NCI-H2196 (cell line): ENCODE measurements at regions not wholly inside any gene's neighbourhood (a gene's known extent, or its start where the extent isn't known, plus 50 kb on each side); places are given as distances from the start of the nearest gene placed in this dataset.
"Not testable (repeated sequence)": the region's sequence is repeated elsewhere in the genome, so short reads cannot be mapped to it uniquely, and the experiment has no call there.

Experiments
- DNase-seq: peaks from one replicate; lab custom pipeline; 2025; ENCODE audit not compliant: unreplicated experiment; lab: John Stamatoyannopoulos, UW

DNA sequence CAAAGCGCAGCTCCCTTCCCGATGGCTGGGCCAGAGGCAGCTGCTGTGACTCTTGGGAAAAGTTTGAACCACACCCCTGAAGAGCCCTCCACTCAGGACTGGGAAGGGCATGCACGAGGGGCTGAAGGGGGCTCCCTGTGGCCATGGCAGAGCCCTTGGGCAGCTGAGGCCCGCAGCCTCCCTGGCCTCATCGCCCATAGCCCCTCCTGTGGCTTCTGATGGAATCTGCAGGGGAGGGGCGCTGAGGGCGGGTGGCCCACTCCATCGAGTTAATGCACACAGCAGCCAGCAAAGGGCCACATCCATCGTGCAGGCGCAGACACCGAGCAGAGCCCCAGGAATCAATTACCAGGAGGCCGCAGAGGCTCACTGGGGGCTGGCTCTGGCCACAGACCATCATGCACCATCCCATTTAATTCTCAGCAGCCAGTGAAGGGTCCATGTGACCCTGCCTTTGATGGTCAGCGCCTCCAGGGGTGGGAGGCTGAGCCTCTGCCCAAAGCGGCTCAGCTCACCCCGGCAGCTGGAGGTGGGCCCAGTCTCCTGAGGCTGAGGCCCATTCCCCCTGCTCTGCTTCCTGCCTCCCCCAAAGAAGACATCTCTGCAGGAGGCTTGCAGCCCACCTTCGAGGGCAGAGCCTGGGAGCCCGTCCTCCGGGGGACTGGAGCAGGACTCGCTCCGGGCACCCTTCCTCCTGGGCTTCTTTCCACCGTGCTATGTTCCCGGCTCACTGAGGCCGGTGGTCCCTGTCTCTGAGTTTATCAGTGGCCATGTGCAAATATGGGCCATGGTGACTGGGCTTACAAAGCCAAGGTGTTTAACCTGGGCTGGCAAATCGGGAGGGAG lies 1410.2 kb downstream of the BRD1 start:
- DNase-seq: no peak

DNA sequence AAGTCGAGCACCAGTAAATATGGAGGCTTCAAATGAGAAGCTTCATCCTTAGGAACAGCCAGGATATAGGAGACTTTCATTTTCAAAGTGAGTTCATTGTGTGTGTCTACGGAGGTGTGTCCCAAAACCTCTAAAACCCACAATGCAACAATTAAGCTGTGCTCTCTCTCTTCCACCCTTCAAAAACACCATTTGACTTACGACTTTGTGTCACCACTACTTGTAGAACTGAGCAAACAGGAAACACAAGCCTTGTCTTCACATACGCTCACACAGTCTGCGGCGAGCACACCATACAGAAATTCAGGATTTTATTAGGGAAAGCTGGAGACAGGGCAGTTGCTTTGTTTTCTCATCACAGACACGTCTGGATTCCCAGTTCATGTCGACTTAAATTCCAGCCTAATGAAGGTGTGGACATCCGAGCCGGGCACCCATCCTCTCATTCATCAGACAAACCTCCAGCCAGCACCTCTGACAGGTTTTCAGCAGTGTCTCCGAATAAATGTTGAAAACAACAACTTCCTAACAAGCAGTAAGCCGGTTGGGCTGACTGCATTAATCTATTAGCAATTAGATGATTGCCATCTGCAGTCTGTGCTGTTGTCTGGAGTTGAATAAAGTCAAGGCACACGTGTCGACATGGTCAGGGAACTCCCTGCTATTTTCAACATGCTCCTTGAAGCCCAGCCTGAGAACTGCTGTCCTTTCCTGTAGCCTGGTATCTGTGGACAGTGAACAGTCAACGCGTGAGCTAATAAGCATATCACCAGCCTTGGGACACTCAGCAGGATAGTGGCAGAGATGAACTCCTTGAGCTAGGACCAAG lies 1411.1 kb downstream of the BRD1 start:
- DNase-seq: no peak

DNA sequence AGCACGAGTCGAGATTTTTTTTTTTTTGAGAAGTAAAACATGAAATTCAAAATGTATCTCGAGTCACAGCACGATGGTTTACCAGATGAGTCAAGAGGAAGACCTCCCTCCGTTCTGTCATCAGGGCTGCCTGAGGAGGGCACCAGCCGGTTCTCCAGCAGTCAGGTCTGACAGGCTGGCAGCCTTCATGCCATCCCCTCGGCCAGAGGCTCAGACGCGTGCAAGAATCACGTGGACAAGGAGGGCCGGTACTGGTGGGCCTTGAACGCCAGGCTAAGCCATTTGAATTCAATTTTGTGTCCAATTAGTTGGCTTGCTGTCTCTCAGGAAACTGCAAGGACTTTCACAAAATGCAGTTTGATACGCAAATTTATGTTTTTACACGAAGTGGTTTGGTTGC lies 1412.2 kb downstream of the BRD1 start:
- no peak for DNase-seq

DNA sequence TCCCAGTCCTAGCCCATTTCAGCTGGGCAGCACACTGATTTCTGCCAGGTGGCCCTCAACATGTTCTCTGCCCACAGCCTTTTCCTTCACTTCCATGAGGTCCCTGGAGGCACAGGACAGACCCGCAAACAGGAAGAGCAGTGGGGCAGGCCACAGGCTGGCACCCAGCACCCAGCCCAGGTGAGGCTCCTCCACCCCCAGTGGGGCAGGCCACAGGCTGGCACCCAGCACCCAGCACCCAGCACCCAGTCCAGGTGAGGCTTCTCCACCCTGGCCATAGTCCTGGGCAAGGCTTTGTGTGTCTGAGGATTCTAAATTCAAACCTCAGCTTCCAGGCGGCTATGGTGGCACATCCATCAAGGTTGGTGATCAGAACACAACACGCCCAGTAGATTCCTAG lies 1413.0 kb downstream of the BRD1 start:
- no peak for DNase-seq

DNA sequence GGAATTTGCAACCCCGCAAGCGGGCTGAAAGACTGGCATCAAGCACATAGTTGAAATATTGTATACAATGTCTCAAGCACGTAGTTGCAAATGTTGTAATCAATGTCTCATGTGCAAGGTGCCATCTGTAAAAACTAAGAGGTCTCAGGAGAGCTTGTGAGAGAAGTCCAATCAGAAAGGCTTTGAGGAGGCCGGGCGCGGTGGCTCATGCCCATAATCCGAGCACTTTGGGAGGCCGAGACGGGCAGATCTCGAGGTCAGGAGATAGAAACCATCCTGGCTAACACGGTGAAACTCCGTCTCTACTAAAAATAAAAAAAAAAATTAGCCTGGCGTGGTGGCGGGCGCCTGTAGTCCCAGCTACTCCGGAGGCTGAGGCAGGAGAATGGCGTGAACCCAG lies 1414.7 kb downstream of the BRD1 start:
- DNase-seq: not testable (repeated sequence)

DNA sequence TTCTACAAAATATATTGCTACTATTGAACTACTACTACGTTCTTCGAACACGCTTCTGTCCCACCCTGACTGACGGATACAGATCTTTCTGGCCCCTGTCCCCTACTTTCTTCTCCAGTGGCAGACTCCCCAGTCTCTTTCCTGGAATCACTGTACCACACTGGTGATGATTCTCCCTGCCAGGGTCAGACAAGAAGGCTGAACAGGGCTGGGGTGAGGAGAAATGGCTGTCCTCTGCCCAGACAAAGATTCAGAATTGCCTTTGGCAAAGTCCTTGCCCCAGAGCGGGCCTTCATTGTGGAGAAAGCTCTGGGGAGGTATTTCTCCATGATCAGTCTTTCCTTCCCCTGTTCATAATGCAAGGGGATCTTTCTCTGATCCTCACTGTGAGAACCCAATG lies 1417.1 kb downstream of the BRD1 start:
- no peak for DNase-seq

DNA sequence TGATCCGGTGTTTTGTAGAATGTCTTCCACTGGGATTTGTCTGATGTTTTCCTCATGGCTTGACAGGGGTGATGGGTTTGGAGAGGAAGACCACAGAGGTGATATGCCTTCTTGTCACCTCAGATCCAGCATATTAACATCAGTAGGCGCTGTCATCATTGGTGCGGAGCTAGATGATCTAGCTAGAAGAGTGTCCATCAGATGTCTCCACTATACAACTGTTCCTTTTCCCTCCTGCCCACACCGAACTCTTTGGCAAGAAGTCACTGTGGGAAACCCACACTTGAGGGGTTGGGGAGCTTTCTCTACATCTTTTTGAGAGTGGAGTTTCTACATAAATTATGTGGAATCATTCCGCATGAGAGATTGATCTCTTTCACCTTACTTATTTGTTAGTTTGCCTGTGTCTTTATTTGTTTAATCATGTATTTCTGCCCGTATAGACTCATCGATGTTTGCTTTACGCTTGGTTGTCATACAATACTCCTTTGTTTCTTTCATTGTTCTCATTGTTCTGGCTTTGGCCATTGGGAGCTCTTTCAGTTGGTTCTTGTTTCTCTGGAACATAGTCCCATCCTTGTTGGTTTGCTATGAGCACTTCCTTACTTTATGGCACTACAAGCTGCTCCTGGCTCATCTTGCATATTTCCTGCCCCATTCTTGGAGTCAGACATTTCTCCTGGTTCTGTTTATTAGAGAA lies 1420.3 kb downstream of the BRD1 start:
- no peak for DNase-seq

DNA sequence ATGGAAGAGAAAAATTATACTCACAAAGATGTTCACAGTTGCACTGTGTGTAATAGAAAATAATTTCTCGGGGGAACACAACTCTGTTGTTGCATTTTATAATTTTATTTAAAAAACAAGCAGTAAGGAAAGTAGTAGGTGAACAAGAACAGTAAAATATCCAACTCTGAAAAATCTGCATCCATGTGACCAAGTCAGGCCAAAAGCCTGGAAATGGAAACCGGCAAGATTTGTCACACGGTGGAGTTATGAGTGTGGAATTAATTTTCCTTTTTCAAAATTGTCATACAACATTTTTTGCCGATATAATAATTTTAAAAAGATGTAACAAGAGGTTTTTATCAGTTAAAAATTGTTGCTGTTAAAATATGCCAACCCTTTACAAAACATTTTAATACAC lies 1421.5 kb downstream of the BRD1 start:
- no peak for DNase-seq

DNA sequence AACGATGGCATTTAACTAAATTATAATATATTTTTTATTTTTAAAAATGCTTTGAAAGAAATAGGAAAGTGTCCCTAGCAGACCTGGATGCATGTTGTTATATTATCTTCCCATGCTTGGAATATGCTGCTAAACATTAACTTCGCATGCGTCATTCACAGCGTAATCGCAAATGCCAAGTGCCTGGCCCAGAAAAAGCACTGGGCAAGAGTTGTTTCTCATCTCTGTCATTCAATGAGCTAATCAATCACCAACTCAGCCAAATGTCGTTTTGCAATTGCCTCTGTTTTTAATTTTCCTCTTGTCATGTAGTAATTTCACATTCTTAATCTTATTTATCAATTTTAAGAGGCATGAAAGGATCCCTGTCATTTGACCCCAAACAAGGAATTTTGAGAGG lies 1421.9 kb downstream of the BRD1 start:
- DNase-seq: no peak

DNA sequence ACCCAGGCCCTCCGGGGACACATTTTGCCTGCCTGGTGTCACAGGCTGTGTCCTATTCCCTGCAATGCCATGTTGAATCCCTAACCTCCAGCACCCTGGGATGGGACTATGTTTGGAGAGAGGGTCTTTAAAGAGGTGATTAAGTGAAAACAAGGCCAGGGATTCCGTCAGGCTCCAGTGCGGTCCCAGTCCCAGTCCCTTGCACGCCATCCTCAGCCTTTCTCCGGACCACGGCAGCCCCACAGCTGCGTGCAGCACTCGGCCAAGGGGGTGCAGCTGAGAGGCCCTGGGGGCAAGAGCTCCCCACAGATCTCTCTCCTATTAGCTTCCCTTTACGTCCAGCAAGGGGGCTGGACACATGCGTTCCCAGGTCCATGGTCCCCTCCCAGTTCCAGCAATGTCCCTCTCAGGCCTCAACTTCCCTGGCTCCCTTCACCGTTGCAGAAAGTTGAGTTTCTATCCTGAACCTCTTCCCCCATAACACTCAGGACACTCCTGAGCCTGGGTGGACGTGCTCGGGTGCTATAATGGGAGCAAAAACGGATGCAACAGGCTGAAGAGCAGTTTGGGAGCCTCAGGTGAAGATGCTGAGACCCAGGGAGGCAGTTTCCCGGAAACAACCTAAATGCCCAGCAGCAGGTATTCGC lies 1422.7 kb downstream of the BRD1 start:
- no peak for DNase-seq

DNA sequence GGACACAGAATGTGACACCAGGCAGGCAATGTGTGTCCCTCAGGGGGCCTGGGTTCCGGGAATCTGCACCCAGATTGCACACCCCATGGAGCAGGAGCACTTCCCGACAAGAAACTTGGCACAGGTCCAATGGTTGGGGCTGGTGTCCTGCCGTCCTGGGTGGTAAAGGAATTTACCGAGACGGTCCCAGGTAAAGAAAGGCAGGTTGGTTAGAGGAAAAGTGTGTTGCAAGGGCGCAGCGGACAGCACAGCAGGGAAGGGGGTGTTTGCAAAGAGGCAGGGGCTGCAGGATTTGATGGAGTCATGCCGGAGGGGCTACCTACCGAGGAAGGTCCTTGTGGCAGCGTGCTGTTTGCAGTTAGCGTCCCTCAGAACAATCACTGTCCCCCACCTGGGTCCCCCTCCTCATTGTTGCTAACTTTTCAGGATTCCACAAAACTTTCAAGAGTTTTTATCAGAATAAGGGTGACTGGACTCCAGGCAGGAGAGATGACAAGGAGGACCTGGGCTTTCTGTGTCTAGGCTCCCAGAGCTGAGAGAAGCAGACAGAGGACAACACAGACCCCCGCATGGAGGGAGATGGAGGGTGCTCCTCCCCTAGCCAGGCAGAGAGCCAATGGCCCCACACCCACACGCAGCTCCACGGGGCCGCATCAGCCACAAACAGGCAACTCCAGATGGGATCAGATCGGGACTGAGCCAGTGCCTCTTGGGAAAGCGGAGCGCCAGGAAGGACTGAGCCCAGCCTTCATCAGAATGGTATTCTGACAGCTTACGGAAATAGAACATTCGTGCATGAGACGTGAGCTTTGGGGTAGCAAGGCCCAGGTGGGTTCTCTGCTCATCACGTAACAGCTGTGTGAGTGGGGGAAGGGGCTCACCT lies 1423.9 kb downstream of the BRD1 start:
- DNase-seq: no peak

DNA sequence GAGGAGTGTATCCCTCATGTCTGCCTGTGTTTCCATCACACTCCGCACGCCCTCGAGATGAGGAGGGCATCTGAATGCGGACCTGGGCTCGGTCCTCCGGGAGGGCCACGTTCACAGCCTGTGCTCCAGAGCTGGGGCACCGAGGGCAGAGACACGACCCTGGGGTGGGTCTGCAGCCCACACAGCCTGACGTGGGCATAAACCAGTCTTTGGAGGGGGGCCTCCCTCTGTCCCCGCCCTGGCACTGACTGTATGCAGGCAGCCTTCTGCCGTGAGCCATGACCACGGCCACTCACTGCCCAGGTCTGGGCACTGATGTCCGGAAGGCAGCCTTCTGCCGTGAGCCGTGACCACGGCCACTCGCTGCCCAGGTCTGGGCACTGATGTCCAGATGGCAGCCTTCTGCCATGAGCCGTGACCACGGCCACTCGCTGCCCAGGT lies 1425.1 kb downstream of the BRD1 start:
- no peak for DNase-seq

DNA sequence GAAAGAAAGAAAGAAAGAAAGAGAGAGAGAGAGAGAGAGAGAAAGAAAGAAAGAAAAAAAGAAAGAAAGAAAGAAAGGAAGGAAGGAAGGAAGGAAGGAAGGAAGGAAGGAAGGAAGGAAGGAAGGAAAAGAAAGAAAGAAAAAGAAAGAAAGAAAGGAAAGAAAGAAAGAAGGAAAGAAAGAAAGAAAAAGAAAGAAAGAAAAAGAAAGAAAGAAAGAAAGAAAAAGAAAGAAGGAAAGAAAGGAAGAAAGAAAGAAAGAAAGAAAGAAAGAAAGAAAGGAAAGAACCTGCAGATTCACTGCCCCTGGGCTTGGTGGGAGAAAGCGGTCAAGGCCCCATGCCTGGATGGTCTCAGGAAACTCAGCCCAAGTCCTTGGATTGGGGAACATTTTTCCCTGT lies 1426.2 kb downstream of the BRD1 start:
- not testable (repeated sequence) for DNase-seq

DNA sequence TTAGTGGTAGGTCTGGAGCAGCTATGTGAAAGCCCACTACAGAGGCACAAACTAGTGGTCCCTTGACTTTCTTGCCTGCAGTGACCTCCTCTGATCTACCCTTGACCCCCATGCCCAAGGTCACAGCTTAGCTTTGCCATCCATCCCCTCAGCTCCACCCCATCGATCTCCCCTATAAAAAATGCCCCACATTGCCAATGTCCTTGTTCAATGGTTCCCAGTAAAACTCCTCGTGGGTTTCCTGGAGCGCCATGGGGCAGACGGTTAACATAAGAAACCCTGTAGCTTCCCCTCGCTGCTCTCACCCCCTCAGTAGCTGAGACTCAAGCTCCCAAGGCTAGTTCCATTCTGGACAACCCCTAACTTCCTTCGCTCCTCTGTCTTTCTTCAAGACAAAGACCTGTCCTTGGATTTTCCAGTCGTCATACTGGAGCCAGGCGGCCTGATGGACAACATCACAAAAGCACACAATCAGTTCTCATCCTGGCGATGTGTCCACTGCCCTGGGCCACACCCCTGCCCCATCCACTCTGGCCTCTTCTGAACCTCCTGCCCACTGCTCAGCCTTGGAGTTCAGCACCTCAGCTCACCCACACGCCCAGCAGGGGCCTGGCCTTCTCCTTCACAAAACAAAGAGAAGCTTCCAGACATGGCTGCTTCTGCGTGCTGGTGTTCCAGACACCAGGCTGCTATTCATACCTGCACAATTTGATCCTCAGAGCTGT lies 1429.3 kb downstream of the BRD1 start:
- no peak for DNase-seq

DNA sequence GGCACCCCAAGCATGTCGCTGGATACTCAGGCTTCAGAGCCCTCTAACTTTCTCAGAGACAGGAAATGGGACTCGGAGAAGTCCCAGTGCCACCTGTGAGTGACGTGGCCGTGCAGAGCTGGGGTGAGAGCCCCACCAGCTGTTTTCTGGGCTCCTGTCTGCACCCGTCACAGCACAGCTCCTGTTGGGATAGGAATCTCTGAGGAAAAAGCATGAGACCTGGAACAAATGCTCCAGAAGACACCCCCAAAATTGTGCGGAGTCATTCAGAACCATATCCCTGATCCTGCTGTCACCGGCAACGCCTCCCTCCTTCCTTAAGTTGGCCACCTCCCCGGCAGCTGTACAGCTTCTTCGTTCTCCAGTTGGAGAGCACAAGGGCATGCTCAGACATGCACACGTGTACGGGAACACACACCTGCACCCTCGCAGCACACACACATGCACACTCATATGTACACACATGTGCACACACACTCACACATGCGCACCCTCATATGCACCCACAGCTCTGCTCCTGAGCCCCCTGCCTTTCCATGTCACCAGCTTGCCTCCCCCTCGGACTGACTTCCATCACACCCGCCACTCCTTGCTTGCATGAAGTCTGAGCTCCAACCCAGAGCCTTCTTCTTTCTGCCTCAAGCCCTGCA lies 1430.0 kb downstream of the BRD1 start:
- no peak for DNase-seq

DNA sequence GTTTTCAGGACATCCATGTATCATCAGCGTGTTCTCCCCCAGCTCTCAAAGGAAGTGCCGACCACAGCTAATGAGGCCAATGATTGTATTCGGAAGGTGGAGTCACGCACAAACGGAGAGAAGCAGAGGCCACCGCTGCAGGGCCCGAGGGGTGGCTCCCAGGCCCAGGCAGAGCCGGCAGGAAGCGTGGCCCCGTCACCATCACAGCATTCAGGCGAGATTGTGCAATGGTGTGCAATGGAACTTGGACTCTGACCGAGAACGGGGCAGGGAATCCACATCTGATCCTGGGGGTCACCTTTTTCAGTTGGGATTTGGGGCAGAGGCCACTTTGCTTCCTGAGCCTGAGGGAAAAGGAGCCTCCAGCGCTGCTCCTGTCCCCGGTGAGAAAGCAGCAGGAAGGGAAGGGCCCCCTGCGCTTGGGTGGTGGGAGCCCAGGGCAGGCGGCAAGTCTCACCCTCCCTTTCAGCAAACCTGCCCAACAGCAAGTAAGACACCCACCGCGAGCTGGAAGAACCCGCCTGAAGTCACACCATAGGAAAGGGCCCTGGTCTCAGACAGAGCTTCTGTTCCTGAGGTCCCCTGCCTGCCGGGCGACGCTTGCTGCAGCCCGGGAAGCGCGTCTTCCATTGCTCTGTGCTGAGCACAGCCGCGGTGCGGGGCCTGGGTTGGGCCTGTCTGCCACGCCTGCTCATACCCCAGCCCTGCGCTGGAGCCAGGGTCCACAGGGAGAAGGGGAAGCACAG lies 1430.7 kb downstream of the BRD1 start:
- no peak for DNase-seq

DNA sequence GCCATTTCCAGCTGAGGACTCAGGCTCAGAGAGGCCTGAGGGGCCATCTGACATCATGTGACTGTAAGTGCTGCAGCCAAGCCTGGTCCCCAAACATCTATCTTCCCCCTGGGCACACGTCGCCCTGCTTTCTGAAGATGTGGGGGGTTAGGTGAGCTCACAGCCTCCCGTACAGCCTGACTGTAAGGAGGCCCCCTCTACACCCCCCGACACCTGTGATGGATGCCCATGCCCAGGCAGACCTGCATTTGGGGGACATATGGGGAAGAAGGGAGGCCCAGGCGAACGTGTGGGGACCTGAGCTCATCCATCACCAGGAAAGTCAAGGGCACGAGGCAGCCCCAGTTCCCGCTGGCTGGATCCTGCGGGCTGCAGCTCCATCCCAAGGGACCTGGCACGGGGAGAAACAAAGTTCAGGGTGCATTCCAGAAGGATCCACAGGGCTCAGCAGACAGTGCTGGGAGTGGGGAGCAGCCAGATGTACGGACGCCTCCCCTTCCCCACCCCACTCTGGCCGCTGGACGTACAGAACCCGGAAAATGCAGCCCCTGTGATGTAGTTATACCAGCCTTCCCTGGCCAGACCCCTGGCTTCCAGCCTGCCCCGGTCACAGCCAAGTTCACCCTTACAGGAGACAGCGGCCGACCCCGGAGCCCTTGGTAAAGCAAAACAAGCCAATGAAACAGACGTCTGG lies 1431.4 kb downstream of the BRD1 start:
- no peak for DNase-seq

DNA sequence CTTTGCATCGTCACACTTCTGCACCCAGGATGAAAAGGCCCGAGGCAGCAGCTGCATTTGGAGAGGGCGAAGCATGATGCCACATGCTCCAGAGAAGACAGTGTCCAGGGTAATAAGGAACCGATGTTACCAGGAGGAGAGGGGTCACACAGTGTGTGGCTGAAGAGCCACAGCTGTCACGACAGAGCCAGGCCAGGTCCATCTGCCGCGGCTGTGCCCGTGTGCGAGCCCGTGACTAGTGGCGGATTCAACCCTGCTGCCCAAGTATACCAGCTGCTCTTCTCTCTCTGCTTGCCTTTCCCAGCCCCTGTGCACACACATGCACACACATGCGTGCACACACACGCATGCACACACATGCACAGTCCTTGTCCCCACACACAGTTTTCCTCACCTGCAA lies 1432.5 kb downstream of the BRD1 start:
- no peak for DNase-seq
